ENCODE measurements at regions not wholly inside any gene's neighbourhood (a gene's known extent, or its start where the extent isn't known, plus 50 kb on each side); places are given as distances from the start of the nearest gene placed in this dataset.

GRCh38 chr2:104638190-104638858 lies 215.6 kb upstream of the POU3F3 start:
- TF ChIP-seq CTCF (IDR thresholded peaks at IDR 0.05 in 8 of 11, conservative IDR thresholded peaks at IDR 0.05 in 3 of 11) (no peak), POLR2A (IDR thresholded peaks at IDR 0.05) (no peak), POLR2AphosphoS5 (IDR thresholded peaks at IDR 0.05) (no peak)

All from spleen (tissue), 7 donors.